Fibroblast of the aortic adventitia (primary cell): ENCODE measurements at regions not wholly inside any gene's neighbourhood (a gene's known extent, or its start where the extent isn't known, plus 50 kb on each side); places are given as distances from the start of the nearest gene placed in this dataset.

ENCODE experiments used
- DNase-seq: peaks from one replicate; pipeline ENCODE4 v3.0.0-alpha.2; 2010; ENCODE audit warnings: low read depth
- H3K4me3 ChIP-seq: 2 replicates; pipeline ENCODE4 v1.5.1; 2011; ENCODE audit warnings: low read depth, mild to moderate bottlenecking, control low read depth, low read length, moderate library complexity
- CTCF ChIP-seq: IDR thresholded peaks from 2 replicates; pipeline ENCODE4 v1.5.1; 2011; ENCODE audit warnings: mild to moderate bottlenecking, low read length, control low read depth, inconsistent platforms; ENCODE audit not compliant: insufficient read depth

GRCh38 chr2:220660277-220661145, 911.6 kb downstream of the EPHA4 start:
- no peak overlapping the region for H3K4me3 ChIP-seq
- TF ChIP-seq CTCF, result no peak
- no peak for DNase-seq

DNA sequence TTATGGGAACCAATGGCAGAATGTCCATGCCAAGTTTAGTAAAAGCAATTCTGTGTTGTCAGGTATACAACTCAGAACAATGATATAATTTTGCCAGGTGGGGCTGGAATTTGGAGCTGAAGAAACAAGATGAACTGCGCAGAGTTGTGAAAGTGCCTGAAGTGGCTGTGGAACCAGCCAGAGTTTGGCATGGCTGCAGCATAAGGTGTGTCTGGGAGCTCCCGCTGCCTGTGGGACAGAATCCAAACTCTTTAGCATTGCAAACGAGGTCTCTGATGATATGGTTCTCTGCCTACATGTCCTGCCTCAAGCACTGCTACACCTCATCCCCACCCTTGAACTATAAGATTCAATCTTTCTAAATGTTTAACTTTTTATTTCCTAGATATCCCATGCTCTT, 909.7 kb downstream of the EPHA4 start:
- no peak for TF ChIP-seq CTCF
- no peak overlapping the region for H3K4me3 ChIP-seq
- DNase-seq, result no peak

DNA sequence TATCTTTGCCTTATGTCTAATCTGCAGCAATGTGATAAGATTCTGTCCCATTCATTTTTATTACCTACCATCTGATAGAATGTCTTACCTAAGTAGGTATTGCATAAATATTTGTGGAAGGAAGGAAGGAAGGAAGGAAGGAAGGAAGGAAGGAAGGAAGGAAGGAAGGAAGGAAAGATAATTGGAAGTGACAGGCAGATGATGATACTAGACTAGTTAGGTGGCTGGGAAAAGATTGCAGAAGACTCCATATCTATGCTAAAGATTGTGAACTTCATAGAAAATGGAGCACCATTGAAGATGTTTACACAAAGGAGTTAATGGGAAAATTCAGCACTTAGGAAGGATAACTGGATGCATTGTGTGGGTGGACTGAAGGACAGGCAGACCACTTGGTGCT, 909.0 kb downstream of the EPHA4 start:
- DNase-seq, result no peak

DNA sequence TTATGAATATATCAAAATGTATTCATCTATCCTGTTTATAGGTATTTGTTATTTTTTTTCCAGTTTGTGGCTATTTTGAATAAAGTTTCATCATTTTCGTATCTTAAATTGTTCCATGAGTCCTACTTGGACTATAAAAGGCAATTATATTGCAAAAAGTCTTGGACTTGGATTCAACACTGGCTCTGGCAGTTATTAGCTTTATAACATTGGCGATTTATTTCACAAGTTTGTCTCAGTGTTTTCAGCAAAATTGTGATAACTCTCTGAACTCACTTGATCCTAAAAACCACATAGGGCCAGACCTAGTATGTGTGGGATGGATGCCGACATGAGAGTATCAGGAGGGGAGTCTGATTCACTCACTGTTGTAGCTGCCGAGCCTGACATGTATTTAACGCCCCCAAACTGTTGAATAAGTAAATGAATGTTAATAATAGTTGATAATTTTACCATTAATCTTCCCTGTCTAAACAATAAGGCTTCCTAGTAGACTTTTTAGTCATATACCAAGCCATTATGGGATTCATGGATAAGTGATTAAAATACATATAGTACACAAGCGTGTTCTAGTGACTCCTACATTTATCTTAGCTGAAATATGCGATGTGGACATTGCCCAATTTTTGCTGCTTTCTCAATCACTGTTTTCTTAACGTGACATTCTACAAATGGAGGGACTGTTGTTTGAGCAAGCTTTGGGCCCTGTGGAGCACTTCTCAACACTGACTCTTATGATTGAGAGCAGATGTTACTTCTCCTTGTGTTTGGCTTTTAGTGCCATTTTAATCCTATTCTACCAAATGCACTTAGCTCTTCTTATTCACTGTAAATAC, 907.6 kb downstream of the EPHA4 start:
- no peak overlapping the region for H3K4me3 ChIP-seq
- no peak for TF ChIP-seq CTCF
- DNase-seq, result peak; percentile 89

More for the DNA sequence above, 909.0 kb downstream of the EPHA4 start:
- TF ChIP-seq CTCF, result no peak
- no peak overlapping the region for H3K4me3 ChIP-seq

- H3K4me3 ChIP-seq, result no peak overlapping the region
- DNase-seq, result no peak
- TF ChIP-seq CTCF, result no peak
These were observed 907.0 kb downstream of the EPHA4 start for GRCh38 chr2:220665108-220665471.

DNA sequence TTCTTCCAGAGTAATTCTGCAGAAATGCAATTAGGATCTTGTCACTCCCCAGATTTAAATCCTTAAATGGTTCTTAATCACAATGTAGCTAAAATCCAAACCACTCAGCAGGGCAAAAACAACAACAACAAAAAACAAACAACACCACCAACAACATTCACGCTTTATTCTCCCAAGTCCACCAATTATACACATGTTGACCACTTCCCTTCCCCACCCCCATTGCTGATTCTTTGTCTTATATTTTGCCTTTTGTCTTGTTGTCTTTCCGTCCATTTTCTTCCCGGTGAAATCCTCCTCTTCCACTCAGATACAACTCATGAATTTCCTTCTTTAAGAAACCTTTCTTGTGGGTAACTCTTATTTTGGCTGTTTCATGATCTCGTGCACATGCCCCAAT, 902.8 kb downstream of the EPHA4 start:
- TF ChIP-seq CTCF, result no peak
- H3K4me3 ChIP-seq, result no peak overlapping the region
- DNase-seq, result no peak
